ENCODE measurements at regions not wholly inside any gene's neighbourhood (a gene's known extent, or its start where the extent isn't known, plus 50 kb on each side); places are given as distances from the start of the nearest gene placed in this dataset.

- Histone ChIP-seq H3K9ac (no peak overlapping the region), H3K9me2 (no peaks in the 10 kb centered on the region), H3K4me2 (no peak overlapping the region), H3K27me3 (ENCODE audit: insufficient read depth) (no peaks in the 10 kb centered on the region), H3F3A (replicated peaks; ENCODE audit: insufficient read depth) (no peaks in the 10 kb centered on the region), H4K20me1 (ENCODE audit: insufficient read depth) (no peaks in the 10 kb centered on the region), H3K9me3 (no peaks in the 10 kb centered on the region), H3K4me1 (ENCODE audit: control insufficient read depth in 1 of 2, insufficient read depth in 2 of 2, low read depth in 1 of 2, low read length in 1 of 2) (peaks cover 4 to 22% of the 10 kb centered on the region in 2 experiments; a peak in 3 of 4 replicates), H3K79me2 (ENCODE audit: insufficient read depth) (no peaks in the 10 kb centered on the region), H3K36me3 (replicated peaks in 1 of 2; ENCODE audit: control insufficient read depth in 1 of 2, insufficient read depth in 2 of 2, low read length in 1 of 2) (no peaks in the 10 kb centered on the region), H3K4me3 (ENCODE audit: low read depth in 2 of 2, low read length in 1 of 2) (no peak overlapping the region), H3K27ac (ENCODE audit: low read depth in 2 of 2, low read length in 1 of 2) (no peak overlapping the region), H2AFZ (ENCODE audit: low read depth) (no peak overlapping the region)
- WGBS (ENCODE audit: low lambda C conversion rate), result 73% methylated on average over 8 of the region's 8 CpGs
- CTCF ChIA-PET, result no interaction called here
- TF ChIP-seq EZH2phosphoT487 (IDR thresholded peaks at IDR 0.05; ENCODE audit: borderline replicate concordance, low read depth), result no peak
- TF ChIP-seq, protein P1, sequence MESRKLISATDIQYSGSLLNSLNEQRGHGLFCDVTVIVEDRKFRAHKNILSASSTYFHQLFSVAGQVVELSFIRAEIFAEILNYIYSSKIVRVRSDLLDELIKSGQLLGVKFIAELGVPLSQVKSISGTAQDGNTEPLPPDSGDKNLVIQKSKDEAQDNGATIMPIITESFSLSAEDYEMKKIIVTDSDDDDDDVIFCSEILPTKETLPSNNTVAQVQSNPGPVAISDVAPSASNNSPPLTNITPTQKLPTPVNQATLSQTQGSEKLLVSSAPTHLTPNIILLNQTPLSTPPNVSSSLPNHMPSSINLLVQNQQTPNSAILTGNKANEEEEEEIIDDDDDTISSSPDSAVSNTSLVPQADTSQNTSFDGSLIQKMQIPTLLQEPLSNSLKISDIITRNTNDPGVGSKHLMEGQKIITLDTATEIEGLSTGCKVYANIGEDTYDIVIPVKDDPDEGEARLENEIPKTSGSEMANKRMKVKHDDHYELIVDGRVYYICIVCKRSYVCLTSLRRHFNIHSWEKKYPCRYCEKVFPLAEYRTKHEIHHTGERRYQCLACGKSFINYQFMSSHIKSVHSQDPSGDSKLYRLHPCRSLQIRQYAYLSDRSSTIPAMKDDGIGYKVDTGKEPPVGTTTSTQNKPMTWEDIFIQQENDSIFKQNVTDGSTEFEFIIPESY (IDR thresholded peaks at IDR 0.05; ENCODE audit: borderline replicate concordance, low read depth), result no peak
- TF ChIP-seq YY1 (IDR thresholded peaks at IDR 0.05; ENCODE audit: low read depth), result no peak
- TF ChIP-seq TCF12 (IDR thresholded peaks at IDR 0.05), result no peak
- no peak for TF ChIP-seq RXRA (IDR thresholded peaks at IDR 0.05; ENCODE audit: borderline replicate concordance, low read depth)
- no peak for TF ChIP-seq NRF1 (IDR thresholded peaks at IDR 0.05; ENCODE audit: low read depth, low read length)
- no peak for TF ChIP-seq TAF1 (IDR thresholded peaks at IDR 0.05; ENCODE audit: borderline replicate concordance, low read depth, low read length)
- TF ChIP-seq, protein P2, sequence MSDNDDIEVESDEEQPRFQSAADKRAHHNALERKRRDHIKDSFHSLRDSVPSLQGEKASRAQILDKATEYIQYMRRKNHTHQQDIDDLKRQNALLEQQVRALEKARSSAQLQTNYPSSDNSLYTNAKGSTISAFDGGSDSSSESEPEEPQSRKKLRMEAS (IDR thresholded peaks at IDR 0.05; ENCODE audit: low read depth), result no peak
- TF ChIP-seq CTCF (IDR thresholded peaks at IDR 0.05), result no peak
- no peak for TF ChIP-seq NFIC (IDR thresholded peaks at IDR 0.05; ENCODE audit: borderline replicate concordance)
- no peak for TF ChIP-seq ELF1 (IDR thresholded peaks at IDR 0.05)
- no peak for TF ChIP-seq MXI1 (IDR thresholded peaks at IDR 0.05; ENCODE audit: low read depth, low read length)
- TF ChIP-seq REST (IDR thresholded peaks at IDR 0.05; ENCODE audit: low read depth, low read length), result no peak
- POLR2A ChIA-PET, result interaction anchor here (0.7 kb wide), 1 partner anchor 316 kb away, joined by 3 read pairs; no protein-coding TSS in a partner anchor
- DNase-seq, result no peak
Observed at GRCh38 chr10:118904286-118904685, 125.2 kb upstream of the NANOS1 start.
